H1 (cell line): ENCODE measurements at regions not wholly inside any gene's neighbourhood (a gene's known extent, or its start where the extent isn't known, plus 50 kb on each side); places are given as distances from the start of the nearest gene placed in this dataset.
A peak's percentile ranks its signal among the peaks of the same experiment; 100 is the strongest.

Source experiments
- CTCF ChIA-PET: fragments of 300-600 bp; sonication (Branson Sonifier 250); formaldehyde crosslinking; loops from one replicate; lab custom pipeline; 2021; ENCODE audit not compliant: partially characterized antibody; lab: Charles Lee
- POLR2A ChIA-PET: fragments of 300-600 bp; sonication (Branson Sonifier 250); formaldehyde crosslinking; loops from one replicate; lab custom pipeline; 2021; ENCODE audit warnings: inconsistent platforms; ENCODE audit not compliant: partially characterized antibody; lab: Charles Lee
- DNase-seq, 2 experiments: peaks; one replicate each; pipeline versions ENCODE4 v3.0.0 to v3.0.0-alpha.2; 2010 to 2022; ENCODE audit warnings: low spot score in 2 of 2, low read depth in 1 of 2, mixed read lengths in 1 of 2
- FAIRE-seq: peaks from 2 replicates; lab custom pipeline; 2011; peaks lifted over from hg19 to GRCh38; lab: Jason Lieb, UNC
- H2AFZ ChIP-seq: 2 replicates; pipeline ENCODE4 v1.8.1; 2012; ENCODE audit warnings: low read length, inconsistent platforms
- H2AK5ac ChIP-seq: 2 replicates; pipeline ENCODE4 v1.6.1; 2013; ENCODE audit warnings: low read depth, low read length
- H2BK120ac ChIP-seq: replicated peaks from 2 replicates; pipeline ENCODE3; 2013; ENCODE audit warnings: low read depth, low read length, inconsistent platforms
- H2BK12ac ChIP-seq: 2 replicates; pipeline ENCODE4 v1.6.1; 2013; ENCODE audit warnings: low read depth, low read length
- H2BK15ac ChIP-seq: 2 replicates; pipeline ENCODE4 v1.6.1; 2013; ENCODE audit warnings: low read length
- H2BK20ac ChIP-seq: 2 replicates; pipeline ENCODE4 v1.6.1; 2013; ENCODE audit warnings: low read length
- H2BK5ac ChIP-seq: 2 replicates; pipeline ENCODE4 v1.6.1; 2013; ENCODE audit warnings: low read depth, low read length
- H3K14ac ChIP-seq: 2 replicates; pipeline ENCODE4 v1.6.1; 2013; ENCODE audit warnings: inconsistent platforms; ENCODE audit not compliant: insufficient read length
- H3K18ac ChIP-seq: 2 replicates; pipeline ENCODE4 v1.6.1; 2013; ENCODE audit warnings: low read length; ENCODE audit errors: extremely low read depth
- H3K23ac ChIP-seq: 2 replicates; pipeline ENCODE4 v1.6.1; 2013; ENCODE audit warnings: inconsistent platforms; ENCODE audit not compliant: insufficient read length
- H3K23me2 ChIP-seq: 2 replicates; pipeline ENCODE4 v1.6.1; 2013; ENCODE audit warnings: low read depth, low read length
- H3K27ac ChIP-seq: 2 replicates; pipeline ENCODE4 v1.6.1; 2011; ENCODE audit warnings: low read depth, low read length, inconsistent platforms
- H3K27me3 ChIP-seq, 4 experiments: replicated peaks in 1 of 4; 1 replicate in 1 of 4; 2 replicates in 3 of 4; pipeline versions ENCODE4 v1.6.1 to v1.8.1; 2011 to 2013; ENCODE audit warnings: low read length in 3 of 4, mild to moderate bottlenecking in 3 of 4, inconsistent platforms in 2 of 4, mixed read lengths in 2 of 4, moderate library complexity in 1 of 4; ENCODE audit not compliant: control insufficient read depth in 3 of 4, insufficient read depth in 3 of 4; ENCODE audit errors: extremely low read depth in 1 of 4
- H3K36me3 ChIP-seq, 4 experiments: 2 replicates each; pipeline versions ENCODE4 v1.6.1 to v1.8.1; 2011 to 2013; ENCODE audit warnings: mild to moderate bottlenecking in 4 of 4, low read length in 3 of 4, moderate library complexity in 2 of 4, control low read depth in 1 of 4, inconsistent platforms in 1 of 4; ENCODE audit not compliant: insufficient read depth in 4 of 4, control insufficient read depth in 2 of 4
- H3K4ac ChIP-seq: replicated peaks from 2 replicates; pipeline ENCODE3; 2013; ENCODE audit warnings: low read length, low read depth, mixed read lengths, inconsistent platforms; ENCODE audit not compliant: insufficient read length
- H3K4me1 ChIP-seq, 4 experiments: replicated peaks in 1 of 4; 1 replicate in 1 of 4; 2 replicates in 3 of 4; pipeline versions ENCODE4 v1.6.1 to v1.8.1; 2011 to 2013; ENCODE audit warnings: low read length in 3 of 4, inconsistent platforms in 2 of 4, mixed read lengths in 1 of 4; ENCODE audit not compliant: insufficient read depth in 4 of 4, control insufficient read depth in 3 of 4
- H3K4me2 ChIP-seq, 2 experiments: 2 replicates each; pipeline versions ENCODE4 v1.6.1 to v1.8.1; 2011 to 2013; ENCODE audit warnings: low read depth in 2 of 2, low read length in 2 of 2, control low read depth in 1 of 2, inconsistent platforms in 1 of 2, mild to moderate bottlenecking in 1 of 2; ENCODE audit not compliant: insufficient read depth in 1 of 2
- H3K4me3 ChIP-seq, 4 experiments: fragments of 200-600, 300-600 bp in 1 of 4; sonication (generic), shearing (Covaris generic), sonication (Bioruptor Twin) in 1 of 4; 2 replicates each; pipeline versions ENCODE4 v1.5.1 to v1.8.1; 2011 to 2016; ENCODE audit warnings: low read length in 4 of 4, low read depth in 3 of 4, control low read depth in 2 of 4, inconsistent platforms in 2 of 4, mild to moderate bottlenecking in 2 of 4, mixed read lengths in 1 of 4, moderate library complexity in 1 of 4; ENCODE audit not compliant: insufficient read depth in 2 of 4; ENCODE audit errors: extremely low read depth in 1 of 4
- H3K56ac ChIP-seq: replicated peaks from 2 replicates; pipeline ENCODE3; 2013; ENCODE audit warnings: low read depth, mild to moderate bottlenecking, mixed read lengths, low read length, inconsistent platforms; ENCODE audit not compliant: insufficient read length
- H3K79me1 ChIP-seq: 2 replicates; pipeline ENCODE4 v1.6.1; 2013; ENCODE audit warnings: low read depth, low read length, control low read depth
- H3K79me2 ChIP-seq, 2 experiments: 2 replicates each; pipeline versions ENCODE4 v1.6.1 to v1.8.1; 2012 to 2013; ENCODE audit warnings: low read length in 2 of 2, mild to moderate bottlenecking in 2 of 2, inconsistent platforms in 1 of 2; ENCODE audit not compliant: insufficient read depth in 2 of 2, control insufficient read depth in 1 of 2
- H3K9ac ChIP-seq, 4 experiments: replicated peaks in 1 of 4; 1 replicate in 1 of 4; 2 replicates in 3 of 4; pipeline versions ENCODE4 v1.6.1 to v1.8.1; 2011 to 2013; ENCODE audit warnings: low read depth in 3 of 4, low read length in 3 of 4, control low read depth in 2 of 4, mild to moderate bottlenecking in 2 of 4, moderate library complexity in 2 of 4, inconsistent platforms in 1 of 4; ENCODE audit errors: extremely low read depth in 1 of 4
- H3K9me3 ChIP-seq, 2 experiments: 2 replicates each; pipeline versions ENCODE4 v1.6.1 to v1.8.1; 2012 to 2013; ENCODE audit warnings: mild to moderate bottlenecking in 2 of 2, moderate library complexity in 2 of 2, control low read depth in 1 of 2, inconsistent platforms in 1 of 2, low read depth in 1 of 2, low read length in 1 of 2, mixed read lengths in 1 of 2; ENCODE audit not compliant: insufficient read depth in 2 of 2
- H4K20me1 ChIP-seq, 2 experiments: replicated peaks in 1 of 2; 2 replicates each; pipeline versions ENCODE3 to v1.8.1; 2011 to 2013; ENCODE audit warnings: inconsistent platforms in 2 of 2, low read length in 2 of 2, mild to moderate bottlenecking in 1 of 2; ENCODE audit not compliant: insufficient read depth in 2 of 2, control insufficient read depth in 1 of 2
- H4K5ac ChIP-seq: 2 replicates; pipeline ENCODE4 v1.6.1; 2013; ENCODE audit warnings: low read length, low read depth, mixed read lengths, inconsistent platforms; ENCODE audit not compliant: insufficient read length
- H4K8ac ChIP-seq: 2 replicates; pipeline ENCODE4 v1.8.0; 2013; ENCODE audit warnings: mild to moderate bottlenecking, moderate library complexity, low read length, inconsistent platforms; ENCODE audit not compliant: insufficient read depth; ENCODE audit errors: extremely low read depth
- H4K91ac ChIP-seq: replicated peaks from 2 replicates; pipeline ENCODE3; 2013; ENCODE audit warnings: low read length, mixed read lengths, inconsistent platforms; ENCODE audit not compliant: insufficient read length
- CBX5 ChIP-seq: fragments of 300-800, 300-1000 bp; sonication (generic); IDR thresholded peaks from 2 replicates; pipeline ENCODE4 v1.7.1; 2016; ENCODE audit warnings: antibody characterized with exemption, low read length, low read depth
- EP300 ChIP-seq, 2 experiments: IDR thresholded peaks; 1 replicate in 1 of 2; 2 replicates in 1 of 2; pipeline ENCODE4 v1.6.1; 2011 to 2012; ENCODE audit warnings: low read depth in 2 of 2, low read length in 2 of 2, mild to moderate bottlenecking in 2 of 2, borderline replicate concordance in 1 of 2, inconsistent platforms in 1 of 2, moderate library complexity in 1 of 2
- WGBS, 2 experiments: shearing (Covaris generic) in 1 of 2; methylation state at CpG; one replicate each; pipeline versions ENCODE4 v1.1.6 to v1.1.7; 2013 to 2015; ENCODE audit warnings: low lambda C conversion rate in 2 of 2, mixed read lengths in 2 of 2, inconsistent platforms in 1 of 2, low coverage in 1 of 2, missing lambda C conversion rate in 1 of 2; ENCODE audit not compliant: insufficient replicate concordance in 2 of 2, insufficient coverage in 1 of 2, insufficient read length in 1 of 2; ENCODE audit errors: extremely low coverage in 1 of 2, missing lambda C conversion rate in 1 of 2; 5-methylcytosine and 5-hydroxymethylcytosine counted together
- TF ChIP-seq, protein P1 (sequence below): IDR thresholded peaks from 2 replicates; pipeline ENCODE4 v1.6.1; 2012; ENCODE audit warnings: inconsistent platforms

DNA sequence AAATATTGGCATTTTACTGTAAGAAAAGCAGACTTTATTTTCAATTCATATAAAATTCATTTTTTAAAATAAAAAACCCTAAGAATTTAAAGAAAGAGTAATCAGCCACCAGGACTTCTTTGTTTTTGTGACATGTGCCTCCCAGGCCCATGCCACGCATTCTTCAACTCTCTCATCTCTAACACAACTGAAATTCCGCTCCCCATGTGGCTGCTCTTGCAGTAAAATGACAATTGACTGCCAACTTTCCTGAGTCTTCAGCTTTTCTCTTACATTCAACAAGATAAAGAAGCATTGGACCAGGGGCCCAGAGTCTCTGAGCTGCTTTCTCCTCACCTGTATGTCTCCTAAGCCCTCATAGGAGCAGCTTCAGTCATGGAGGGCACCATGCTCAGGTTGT lies 372.1 kb downstream of the UQCRFS1 start:
- 76% methylated on average over 2 of the region's 2 CpGs; no CpG with 5 or more reads in 1 of the 2 experiments for WGBS, 2 experiments
- no peak for FAIRE-seq
- CTCF ChIA-PET, result interaction anchor here (0.7 to 4.2 kb wide), 5 partner anchors 13 to 104 kb away, joined by 3 to 16 read pairs (median 3); no protein-coding TSS in a partner anchor

More for the DNA sequence above, 372.1 kb downstream of the UQCRFS1 start:
- Histone ChIP-seq H3K4me3 (no peak overlapping the region), H4K20me1 (no peaks in the 10 kb centered on the region), H3K79me2 (no peaks in the 10 kb centered on the region), H2BK20ac (peak overlapping the region; percentile 77), H3K4me1 (peaks cover 0 to 17% (median 7%) of the 10 kb centered on the region in 4 experiments; a peak in 6 of 7 replicates), H3K23ac (no peak overlapping the region), H3K23me2 (no peaks in the 10 kb centered on the region), H2AK5ac (0 out of 2 replicates have a peak overlapping the region, but pooled peaks have one; percentile 76), H3K27me3 (peaks cover 0 to 2% (median 0%) of the 10 kb centered on the region in 4 experiments; a peak in 2 of 7 replicates), H2BK5ac (peak overlapping the region; percentile 60; the same call in 1 of the 2 replicates), H3K18ac (peak overlapping the region; percentile 71; the same call in 1 of the 2 replicates), H3K36me3 (no peaks in the 10 kb centered on the region), H4K5ac (no peak overlapping the region), H3K4me2 (peak overlapping the region in 1 of 2 experiments; percentile 25; a peak in 3 of 4 replicates), H2BK120ac (no peak overlapping the region), H3K9ac (no peak overlapping the region), H4K8ac (no peak overlapping the region), H4K91ac (peak overlapping the region; percentile 69), H3K4ac (no peak overlapping the region), H2BK15ac (peak overlapping the region; percentile 98; the same call in 1 of the 2 replicates), H3K14ac (no peak overlapping the region), H3K9me3 (no peaks in the 10 kb centered on the region), H3K79me1 (no peaks in the 10 kb centered on the region), H2BK12ac (peak overlapping the region; percentile 93; the same call in 1 of the 2 replicates), H3K56ac (no peak overlapping the region), H3K27ac (no peak overlapping the region), H2AFZ (peak overlapping the region; percentile 47; the same call in 1 of the 2 replicates)
- peak in 1 of 2 experiments; percentile 19 for DNase-seq
- no peak for TF ChIP-seq CBX5
- TF ChIP-seq, protein P1, sequence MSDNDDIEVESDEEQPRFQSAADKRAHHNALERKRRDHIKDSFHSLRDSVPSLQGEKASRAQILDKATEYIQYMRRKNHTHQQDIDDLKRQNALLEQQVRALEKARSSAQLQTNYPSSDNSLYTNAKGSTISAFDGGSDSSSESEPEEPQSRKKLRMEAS, result peak; percentile 57; the same call in 1 of the 2 replicates
- no peak for TF ChIP-seq EP300 (IDR thresholded peaks at IDR 0.05; ENCODE audit: borderline replicate concordance in 1 of 2, low read depth in 2 of 2, low read length in 2 of 2)
- POLR2A ChIA-PET, result no interaction called here
